ENCODE measurements at regions not wholly inside any gene's neighbourhood (a gene's known extent, or its start where the extent isn't known, plus 50 kb on each side); places are given as distances from the start of the nearest gene placed in this dataset.

DNA sequence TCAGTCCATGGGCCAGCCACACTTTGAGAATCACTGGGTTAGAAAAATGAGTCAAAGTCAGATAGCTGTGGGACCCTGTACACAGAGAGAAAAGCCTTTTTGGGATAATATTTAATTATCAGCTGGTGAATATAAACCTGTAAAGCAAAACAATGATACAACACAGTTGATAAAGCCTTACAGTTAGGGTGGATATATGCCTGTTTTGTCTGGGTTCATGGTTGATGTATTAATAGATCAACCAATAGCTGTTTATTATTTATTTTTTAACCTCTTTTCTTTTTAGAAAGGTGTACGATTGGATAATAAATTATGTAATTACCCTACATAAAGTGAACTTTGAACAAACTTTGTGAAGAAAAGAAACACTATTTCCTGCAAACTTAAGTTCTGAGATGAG is 145.6 kb downstream of the TDRD15 start:
- H3K4me3 ChIP-seq (ENCODE audit: low read depth, low read length), result no peak overlapping the region
- H3K4me1 ChIP-seq (ENCODE audit: control insufficient read depth, insufficient read depth, low read length), result peaks cover 3% of the 10 kb centered on the region; the same call in 1 of the 2 replicates
- TF ChIP-seq, protein P1, sequence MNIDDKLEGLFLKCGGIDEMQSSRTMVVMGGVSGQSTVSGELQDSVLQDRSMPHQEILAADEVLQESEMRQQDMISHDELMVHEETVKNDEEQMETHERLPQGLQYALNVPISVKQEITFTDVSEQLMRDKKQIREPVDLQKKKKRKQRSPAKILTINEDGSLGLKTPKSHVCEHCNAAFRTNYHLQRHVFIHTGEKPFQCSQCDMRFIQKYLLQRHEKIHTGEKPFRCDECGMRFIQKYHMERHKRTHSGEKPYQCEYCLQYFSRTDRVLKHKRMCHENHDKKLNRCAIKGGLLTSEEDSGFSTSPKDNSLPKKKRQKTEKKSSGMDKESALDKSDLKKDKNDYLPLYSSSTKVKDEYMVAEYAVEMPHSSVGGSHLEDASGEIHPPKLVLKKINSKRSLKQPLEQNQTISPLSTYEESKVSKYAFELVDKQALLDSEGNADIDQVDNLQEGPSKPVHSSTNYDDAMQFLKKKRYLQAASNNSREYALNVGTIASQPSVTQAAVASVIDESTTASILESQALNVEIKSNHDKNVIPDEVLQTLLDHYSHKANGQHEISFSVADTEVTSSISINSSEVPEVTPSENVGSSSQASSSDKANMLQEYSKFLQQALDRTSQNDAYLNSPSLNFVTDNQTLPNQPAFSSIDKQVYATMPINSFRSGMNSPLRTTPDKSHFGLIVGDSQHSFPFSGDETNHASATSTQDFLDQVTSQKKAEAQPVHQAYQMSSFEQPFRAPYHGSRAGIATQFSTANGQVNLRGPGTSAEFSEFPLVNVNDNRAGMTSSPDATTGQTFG (tag by site-specific recombination; IDR thresholded peaks at IDR 0.05; ENCODE audit: borderline replicate concordance), result no peak
- TF ChIP-seq ZNF19 (tag by site-specific recombination; IDR thresholded peaks at IDR 0.05; ENCODE audit: low read depth) (no peak), ZFHX2 (tag by site-specific recombination; conservative IDR thresholded peaks at IDR 0.05) (no peak), ZNF561 (tag by site-specific recombination; IDR thresholded peaks at IDR 0.05; ENCODE audit: borderline replicate concordance) (no peak), ZNF133 (tag by site-specific recombination; IDR thresholded peaks at IDR 0.05) (no peak), ZNF747 (tag by site-specific recombination; IDR thresholded peaks at IDR 0.05) (no peak), ZNF132 (tag by site-specific recombination; IDR thresholded peaks at IDR 0.05; ENCODE audit: borderline replicate concordance) (no peak)
- TF ChIP-seq, protein P2, sequence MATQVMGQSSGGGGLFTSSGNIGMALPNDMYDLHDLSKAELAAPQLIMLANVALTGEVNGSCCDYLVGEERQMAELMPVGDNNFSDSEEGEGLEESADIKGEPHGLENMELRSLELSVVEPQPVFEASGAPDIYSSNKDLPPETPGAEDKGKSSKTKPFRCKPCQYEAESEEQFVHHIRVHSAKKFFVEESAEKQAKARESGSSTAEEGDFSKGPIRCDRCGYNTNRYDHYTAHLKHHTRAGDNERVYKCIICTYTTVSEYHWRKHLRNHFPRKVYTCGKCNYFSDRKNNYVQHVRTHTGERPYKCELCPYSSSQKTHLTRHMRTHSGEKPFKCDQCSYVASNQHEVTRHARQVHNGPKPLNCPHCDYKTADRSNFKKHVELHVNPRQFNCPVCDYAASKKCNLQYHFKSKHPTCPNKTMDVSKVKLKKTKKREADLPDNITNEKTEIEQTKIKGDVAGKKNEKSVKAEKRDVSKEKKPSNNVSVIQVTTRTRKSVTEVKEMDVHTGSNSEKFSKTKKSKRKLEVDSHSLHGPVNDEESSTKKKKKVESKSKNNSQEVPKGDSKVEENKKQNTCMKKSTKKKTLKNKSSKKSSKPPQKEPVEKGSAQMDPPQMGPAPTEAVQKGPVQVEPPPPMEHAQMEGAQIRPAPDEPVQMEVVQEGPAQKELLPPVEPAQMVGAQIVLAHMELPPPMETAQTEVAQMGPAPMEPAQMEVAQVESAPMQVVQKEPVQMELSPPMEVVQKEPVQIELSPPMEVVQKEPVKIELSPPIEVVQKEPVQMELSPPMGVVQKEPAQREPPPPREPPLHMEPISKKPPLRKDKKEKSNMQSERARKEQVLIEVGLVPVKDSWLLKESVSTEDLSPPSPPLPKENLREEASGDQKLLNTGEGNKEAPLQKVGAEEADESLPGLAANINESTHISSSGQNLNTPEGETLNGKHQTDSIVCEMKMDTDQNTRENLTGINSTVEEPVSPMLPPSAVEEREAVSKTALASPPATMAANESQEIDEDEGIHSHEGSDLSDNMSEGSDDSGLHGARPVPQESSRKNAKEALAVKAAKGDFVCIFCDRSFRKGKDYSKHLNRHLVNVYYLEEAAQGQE (tag by site-specific recombination; IDR thresholded peaks at IDR 0.05), result no peak
- POLR2A ChIA-PET, result no interaction called here
- no peak overlapping the region for H3K27ac ChIP-seq (ENCODE audit: extremely low read depth, low read depth, low read length)
- no peaks in the 10 kb centered on the region for H3K36me3 ChIP-seq (ENCODE audit: control insufficient read depth in 2 of 2, insufficient read depth in 1 of 2, low read length in 2 of 2)
- no peaks in the 10 kb centered on the region for H3K9me3 ChIP-seq (ENCODE audit: control insufficient read depth, insufficient read depth, low read depth, low read length)
- CTCF ChIA-PET, result interaction anchor here (1.5 kb wide), 1 partner anchor 10 kb away, joined by 4 read pairs; no protein-coding TSS in a partner anchor

DNA sequence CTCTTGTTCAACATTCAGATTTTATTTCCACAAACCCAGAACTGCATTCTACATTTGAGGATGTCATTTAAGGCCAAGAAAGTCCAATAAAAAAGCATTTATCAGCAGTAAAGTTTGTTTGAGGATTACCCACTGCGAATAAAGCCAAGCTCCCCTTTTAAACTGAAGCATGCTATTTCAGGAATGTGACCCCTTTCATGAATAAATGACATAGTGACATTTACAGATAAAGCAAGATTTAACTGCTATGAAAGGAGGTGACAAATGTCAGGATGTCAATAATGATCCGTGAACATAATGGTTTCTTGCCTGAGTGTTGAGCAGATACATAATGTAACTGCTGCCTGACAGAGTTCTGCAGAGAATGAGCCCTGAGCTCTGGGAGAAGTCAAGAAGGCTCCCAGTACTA is 146.3 kb downstream of the TDRD15 start:
- POLR2A ChIA-PET, result no interaction called here
- Histone ChIP-seq H3K27ac (ENCODE audit: extremely low read depth, low read depth, low read length) (no peak overlapping the region), H3K9me3 (ENCODE audit: control insufficient read depth, insufficient read depth, low read depth, low read length) (no peaks in the 10 kb centered on the region), H3K4me1 (ENCODE audit: control insufficient read depth, insufficient read depth, low read length) (peaks cover 3% of the 10 kb centered on the region; the same call in 1 of the 2 replicates), H3K36me3 (ENCODE audit: control insufficient read depth in 2 of 2, insufficient read depth in 1 of 2, low read length in 2 of 2) (no peaks in the 10 kb centered on the region), H3K4me3 (ENCODE audit: low read depth, low read length) (no peak overlapping the region)
- CTCF ChIA-PET, result interaction anchor here (1.0 to 1.5 kb wide), 2 partner anchors 10 to 47 kb away, joined by 3 to 4 read pairs; no protein-coding TSS in a partner anchor
- TF ChIP-seq HOXD13 (CRISPR knock-in tag; IDR thresholded peaks at IDR 0.05; ENCODE audit: borderline replicate concordance) (peak; percentile 90), ZIC2 (tag by site-specific recombination; IDR thresholded peaks at IDR 0.05) (no peak), ZFHX2 (tag by site-specific recombination; conservative IDR thresholded peaks at IDR 0.05) (no peak), ZNF792 (tag by site-specific recombination; IDR thresholded peaks at IDR 0.05) (no peak), ZNF175 (tag by site-specific recombination; IDR thresholded peaks at IDR 0.05) (no peak), FEZF1 (tag by site-specific recombination; IDR thresholded peaks at IDR 0.05) (peak; percentile 66), ZNF132 (tag by site-specific recombination; IDR thresholded peaks at IDR 0.05; ENCODE audit: borderline replicate concordance) (no peak), ZNF341 (tag by site-specific recombination; IDR thresholded peaks at IDR 0.05; ENCODE audit: low read depth) (no peak), ZNF473 (tag by site-specific recombination; IDR thresholded peaks at IDR 0.05) (no peak), ZNF114 (tag by site-specific recombination; IDR thresholded peaks at IDR 0.05) (no peak), ZNF354C (tag by site-specific recombination; IDR thresholded peaks at IDR 0.05; ENCODE audit: borderline replicate concordance, low read depth) (no peak), ZNF350 (tag by site-specific recombination; IDR thresholded peaks at IDR 0.05) (no peak), TCF7L2 (IDR thresholded peaks at IDR 0.05; ENCODE audit: borderline replicate concordance, low read depth, low read length) (peak; percentile 27; the same call in 1 of the 2 replicates)
- TF ChIP-seq, protein P2 (tag by site-specific recombination; IDR thresholded peaks at IDR 0.05), result no peak
- TF ChIP-seq, protein P3, sequence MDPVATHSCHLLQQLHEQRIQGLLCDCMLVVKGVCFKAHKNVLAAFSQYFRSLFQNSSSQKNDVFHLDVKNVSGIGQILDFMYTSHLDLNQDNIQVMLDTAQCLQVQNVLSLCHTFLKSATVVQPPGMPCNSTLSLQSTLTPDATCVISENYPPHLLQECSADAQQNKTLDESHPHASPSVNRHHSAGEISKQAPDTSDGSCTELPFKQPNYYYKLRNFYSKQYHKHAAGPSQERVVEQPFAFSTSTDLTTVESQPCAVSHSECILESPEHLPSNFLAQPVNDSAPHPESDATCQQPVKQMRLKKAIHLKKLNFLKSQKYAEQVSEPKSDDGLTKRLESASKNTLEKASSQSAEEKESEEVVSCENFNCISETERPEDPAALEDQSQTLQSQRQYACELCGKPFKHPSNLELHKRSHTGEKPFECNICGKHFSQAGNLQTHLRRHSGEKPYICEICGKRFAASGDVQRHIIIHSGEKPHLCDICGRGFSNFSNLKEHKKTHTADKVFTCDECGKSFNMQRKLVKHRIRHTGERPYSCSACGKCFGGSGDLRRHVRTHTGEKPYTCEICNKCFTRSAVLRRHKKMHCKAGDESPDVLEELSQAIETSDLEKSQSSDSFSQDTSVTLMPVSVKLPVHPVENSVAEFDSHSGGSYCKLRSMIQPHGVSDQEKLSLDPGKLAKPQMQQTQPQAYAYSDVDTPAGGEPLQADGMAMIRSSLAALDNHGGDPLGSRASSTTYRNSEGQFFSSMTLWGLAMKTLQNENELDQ (tag by site-specific recombination; IDR thresholded peaks at IDR 0.05; ENCODE audit: low read depth), result no peak
- TF ChIP-seq, protein P4, sequence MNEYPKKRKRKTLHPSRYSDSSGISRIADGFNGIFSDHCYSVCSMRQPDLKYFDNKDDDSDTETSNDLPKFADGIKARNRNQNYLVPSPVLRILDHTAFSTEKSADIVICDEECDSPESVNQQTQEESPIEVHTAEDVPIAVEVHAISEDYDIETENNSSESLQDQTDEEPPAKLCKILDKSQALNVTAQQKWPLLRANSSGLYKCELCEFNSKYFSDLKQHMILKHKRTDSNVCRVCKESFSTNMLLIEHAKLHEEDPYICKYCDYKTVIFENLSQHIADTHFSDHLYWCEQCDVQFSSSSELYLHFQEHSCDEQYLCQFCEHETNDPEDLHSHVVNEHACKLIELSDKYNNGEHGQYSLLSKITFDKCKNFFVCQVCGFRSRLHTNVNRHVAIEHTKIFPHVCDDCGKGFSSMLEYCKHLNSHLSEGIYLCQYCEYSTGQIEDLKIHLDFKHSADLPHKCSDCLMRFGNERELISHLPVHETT (tag by site-specific recombination; IDR thresholded peaks at IDR 0.05), result no peak

Data from HEK293 (cell line).